BLaER1 treated with 17β-estradiol and CSF1 and Interleukin-3, amounts not matched to agents 10 nM and 100 nM (cell line): ENCODE measurements at regions not wholly inside any gene's neighbourhood (a gene's known extent, or its start where the extent isn't known, plus 50 kb on each side); places are given as distances from the start of the nearest gene placed in this dataset.
"Not testable (repeated sequence)": the region's sequence is repeated elsewhere in the genome, so short reads cannot be mapped to it uniquely, and the experiment has no call there.

Experiments
- H3K27ac ChIP-seq, 11 experiments: shearing (Covaris generic); formaldehyde crosslinking; 2 replicates each; pipeline ENCODE4 v1.8.1; 2022
- H3K27me3 ChIP-seq, 11 experiments: shearing (Covaris generic); formaldehyde crosslinking; 2 replicates each; pipeline ENCODE4 v1.8.1; 2022
- H3K36me3 ChIP-seq, 11 experiments: shearing (Covaris generic); formaldehyde crosslinking; 2 replicates each; pipeline ENCODE4 v1.8.1; 2022
- H3K4me1 ChIP-seq, 10 experiments: shearing (Covaris generic); formaldehyde crosslinking; 2 replicates each; pipeline ENCODE4 v1.8.1; 2022
- H3K4me2 ChIP-seq, 11 experiments: shearing (Covaris generic); formaldehyde crosslinking; 2 replicates each; pipeline ENCODE4 v1.8.1; 2022
- H3K4me3 ChIP-seq, 10 experiments: shearing (Covaris generic); formaldehyde crosslinking; 2 replicates each; pipeline ENCODE4 v1.8.1; 2022
- H3K9ac ChIP-seq, 11 experiments: shearing (Covaris generic); formaldehyde crosslinking; 2 replicates each; pipeline ENCODE4 v1.8.1; 2022
- H3K9me3 ChIP-seq, 11 experiments: shearing (Covaris generic); formaldehyde crosslinking; replicated peaks in 1 of 11; 2 replicates each; pipeline ENCODE4 v1.8.1; 2022
- H4K20me1 ChIP-seq, 11 experiments: shearing (Covaris generic); formaldehyde crosslinking; 2 replicates each; pipeline ENCODE4 v1.8.1; 2022
- Cebpa-rat ChIP-seq, 11 experiments: shearing (Covaris generic); IDR thresholded peaks; 2 replicates each; pipeline ENCODE4 v1.8.1; 2022

GRCh38 chr19:29001597-29002245, 211.2 kb downstream of the UQCRFS1 start:
- H3K4me2 ChIP-seq = peak overlapping the region in 6 of 11 experiments; percentile 7 to 64 (median 50); a peak in 10 of 22 replicates
- H4K20me1 ChIP-seq = no peaks in the 10 kb centered on the region
- no peak overlapping the region for H3K9ac ChIP-seq
- H3K4me3 ChIP-seq = no peak overlapping the region
- peaks cover 20 to 26% (median 25%) of the 10 kb centered on the region in 11 experiments for H3K9me3 ChIP-seq
- H3K27ac ChIP-seq = no peak overlapping the region
- no peak for TF ChIP-seq Cebpa-rat (IDR thresholded peaks at IDR 0.05)
- no peaks in the 10 kb centered on the region for H3K36me3 ChIP-seq
- no peaks in the 10 kb centered on the region for H3K27me3 ChIP-seq
- H3K4me1 ChIP-seq = peaks cover 0 to 60% (median 37%) of the 10 kb centered on the region in 10 experiments; a peak in 15 of 20 replicates

- Histone ChIP-seq H3K9ac (no peak overlapping the region), H3K36me3 (no peaks in the 10 kb centered on the region), H3K4me1 (peaks cover 0 to 54% (median 36%) of the 10 kb centered on the region in 10 experiments; a peak in 15 of 20 replicates), H4K20me1 (no peaks in the 10 kb centered on the region), H3K27ac (no peak overlapping the region), H3K4me2 (peak overlapping the region in 3 of 11 experiments; percentile 45 to 64 (median 64); a peak in 3 of 22 replicates), H3K4me3 (no peak overlapping the region), H3K9me3 (peaks cover 26 to 32% (median 30%) of the 10 kb centered on the region in 11 experiments), H3K27me3 (no peaks in the 10 kb centered on the region)
- no peak for TF ChIP-seq Cebpa-rat (IDR thresholded peaks at IDR 0.05)
These were observed 211.8 kb downstream of the UQCRFS1 start for GRCh38 chr19:29001141-29001581.

GRCh38 chr19:28999724-29000433, 213.1 kb downstream of the UQCRFS1 start:
- H3K27ac ChIP-seq = no peak overlapping the region
- H3K9me3 ChIP-seq = peaks cover 37 to 44% (median 42%) of the 10 kb centered on the region in 11 experiments
- no peak overlapping the region for H3K9ac ChIP-seq
- peaks cover 0 to 41% (median 24%) of the 10 kb centered on the region in 10 experiments; a peak in 14 of 20 replicates for H3K4me1 ChIP-seq
- H4K20me1 ChIP-seq = no peaks in the 10 kb centered on the region
- TF ChIP-seq Cebpa-rat (IDR thresholded peaks at IDR 0.05) = no peak
- H3K4me3 ChIP-seq = no peak overlapping the region
- H3K36me3 ChIP-seq = no peaks in the 10 kb centered on the region
- H3K4me2 ChIP-seq = peak overlapping the region in 2 of 11 experiments; percentile 1 to 14; a peak in 2 of 22 replicates
- no peaks in the 10 kb centered on the region for H3K27me3 ChIP-seq

GRCh38 chr19:28998974-28999373, 214.0 kb downstream of the UQCRFS1 start:
- H3K4me1 ChIP-seq = peaks cover 0 to 32% (median 15%) of the 10 kb centered on the region in 10 experiments; a peak in 13 of 20 replicates
- no peaks in the 10 kb centered on the region for H4K20me1 ChIP-seq
- H3K9ac ChIP-seq = no peak overlapping the region
- H3K27ac ChIP-seq = no peak overlapping the region
- TF ChIP-seq Cebpa-rat (IDR thresholded peaks at IDR 0.05) = no peak
- H3K4me3 ChIP-seq = no peak overlapping the region
- H3K27me3 ChIP-seq = no peaks in the 10 kb centered on the region
- peaks cover 46 to 53% (median 52%) of the 10 kb centered on the region in 11 experiments for H3K9me3 ChIP-seq
- no peak overlapping the region for H3K4me2 ChIP-seq
- no peaks in the 10 kb centered on the region for H3K36me3 ChIP-seq

GRCh38 chr19:28997866-28998265, 215.1 kb downstream of the UQCRFS1 start:
- peaks cover 0 to 22% (median 8%) of the 10 kb centered on the region in 10 experiments; a peak in 10 of 20 replicates for H3K4me1 ChIP-seq
- not testable (repeated sequence) for H3K4me3 ChIP-seq, H3K9ac ChIP-seq, H3K27me3 ChIP-seq, H3K36me3 ChIP-seq, H3K4me2 ChIP-seq, H4K20me1 ChIP-seq, H3K27ac ChIP-seq
- H3K9me3 ChIP-seq = peaks cover 57 to 64% (median 63%) of the 10 kb centered on the region in 11 experiments

- peak overlapping the region in 2 of 11 experiments; percentile 34 to 47; a peak in 3 of 22 replicates for H3K9ac ChIP-seq
- peaks cover 32 to 37% (median 34%) of the 10 kb centered on the region in 11 experiments for H3K9me3 ChIP-seq
- H3K36me3 ChIP-seq = no peaks in the 10 kb centered on the region
- H4K20me1 ChIP-seq = no peaks in the 10 kb centered on the region
- peaks cover 25 to 45% (median 40%) of the 10 kb centered on the region in 10 experiments for H3K4me1 ChIP-seq
- no peak for TF ChIP-seq Cebpa-rat (IDR thresholded peaks at IDR 0.05)
- no peaks in the 10 kb centered on the region for H3K27me3 ChIP-seq
- H3K4me2 ChIP-seq = peak overlapping the region in 10 of 11 experiments; percentile 71 to 91 (median 88); a peak in 20 of 22 replicates
- H3K27ac ChIP-seq = peak overlapping the region in 7 of 11 experiments; percentile 6 to 76 (median 57); a peak in 10 of 22 replicates
- H3K4me3 ChIP-seq = no peak overlapping the region
These were observed 222.4 kb downstream of the UQCRFS1 start for GRCh38 chr19:28990522-28990921.

- peak overlapping the region in 1 of 10 experiments; percentile 16; a peak in 1 of 20 replicates for H3K4me3 ChIP-seq
- no peaks in the 10 kb centered on the region for H3K27me3 ChIP-seq
- H3K27ac ChIP-seq = peak overlapping the region in 8 of 11 experiments; percentile 38 to 77 (median 60); a peak in 17 of 22 replicates
- no peaks in the 10 kb centered on the region for H4K20me1 ChIP-seq
- H3K36me3 ChIP-seq = no peaks in the 10 kb centered on the region
- peaks cover 25 to 29% (median 26%) of the 10 kb centered on the region in 11 experiments for H3K9me3 ChIP-seq
- peaks cover 25 to 45% (median 40%) of the 10 kb centered on the region in 10 experiments for H3K4me1 ChIP-seq
- no peak for TF ChIP-seq Cebpa-rat (IDR thresholded peaks at IDR 0.05)
- peak overlapping the region in 8 of 11 experiments; percentile 12 to 52 (median 38); a peak in 10 of 22 replicates for H3K9ac ChIP-seq
- H3K4me2 ChIP-seq = peak overlapping the region; percentile 66 to 91 (median 88)
These were observed 223.2 kb downstream of the UQCRFS1 start for GRCh38 chr19:28989739-28990138.

- Histone ChIP-seq H3K9me3 (peaks cover 8 to 15% (median 10%) of the 10 kb centered on the region in 11 experiments), H3K4me1 (peaks cover 25 to 45% (median 41%) of the 10 kb centered on the region in 10 experiments), H3K36me3 (no peaks in the 10 kb centered on the region), H3K4me2 (peak overlapping the region; percentile 4 to 62 (median 32); a peak in 16 of 22 replicates), H3K27me3 (no peaks in the 10 kb centered on the region), H3K9ac (no peak overlapping the region), H3K27ac (no peak overlapping the region), H4K20me1 (no peaks in the 10 kb centered on the region), H3K4me3 (no peak overlapping the region)
- no peak for TF ChIP-seq Cebpa-rat (IDR thresholded peaks at IDR 0.05)
These were observed 224.9 kb downstream of the UQCRFS1 start for GRCh38 chr19:28988066-28988465.

GRCh38 chr19:28987177-28987576, 225.8 kb downstream of the UQCRFS1 start:
- Histone ChIP-seq H3K36me3 (no peaks in the 10 kb centered on the region), H3K4me1 (peaks cover 25 to 51% (median 42%) of the 10 kb centered on the region in 10 experiments), H3K27ac (no peak overlapping the region), H4K20me1 (no peaks in the 10 kb centered on the region), H3K27me3 (no peaks in the 10 kb centered on the region), H3K4me3 (no peak overlapping the region), H3K4me2 (peak overlapping the region in 9 of 11 experiments; percentile 4 to 62 (median 34); a peak in 12 of 22 replicates), H3K9ac (no peak overlapping the region), H3K9me3 (peaks cover 0 to 6% (median under 1%) of the 10 kb centered on the region in 11 experiments; a peak in 12 of 22 replicates)
- TF ChIP-seq Cebpa-rat (IDR thresholded peaks at IDR 0.05) = no peak
